ENCODE measurements at regions not wholly inside any gene's neighbourhood (a gene's known extent, or its start where the extent isn't known, plus 50 kb on each side); places are given as distances from the start of the nearest gene placed in this dataset.

DNA sequence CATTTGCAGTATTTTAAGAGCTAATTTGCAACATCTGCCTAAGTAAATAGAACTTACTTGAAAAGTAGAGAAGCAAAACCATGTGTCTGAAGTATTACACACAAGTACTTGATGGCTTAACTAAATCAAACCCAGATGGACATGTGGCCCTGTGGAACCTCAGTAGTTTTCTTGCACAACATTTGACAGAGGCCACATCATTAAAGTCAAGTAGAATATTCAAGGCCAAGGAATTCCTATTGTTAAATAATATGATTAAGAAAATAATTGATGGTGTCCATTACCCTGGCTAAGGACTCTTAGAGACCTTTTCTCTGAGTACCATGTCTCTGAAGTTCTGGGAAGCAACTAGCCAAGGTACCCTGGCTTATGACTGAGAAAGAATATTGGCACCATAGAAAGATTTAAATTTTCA lies 135.4 kb upstream of the OTUD4 start:
- Histone ChIP-seq H3K27me3 (no peaks in the 10 kb centered on the region), H3K36me3 (no peaks in the 10 kb centered on the region), H3K27ac (no peak overlapping the region), H3K9me3 (no peaks in the 10 kb centered on the region), H3K4me1 (peaks cover 0 to 3% of the 10 kb centered on the region in 2 donors), H3K4me3 (no peak overlapping the region)
- TF ChIP-seq, protein P1, sequence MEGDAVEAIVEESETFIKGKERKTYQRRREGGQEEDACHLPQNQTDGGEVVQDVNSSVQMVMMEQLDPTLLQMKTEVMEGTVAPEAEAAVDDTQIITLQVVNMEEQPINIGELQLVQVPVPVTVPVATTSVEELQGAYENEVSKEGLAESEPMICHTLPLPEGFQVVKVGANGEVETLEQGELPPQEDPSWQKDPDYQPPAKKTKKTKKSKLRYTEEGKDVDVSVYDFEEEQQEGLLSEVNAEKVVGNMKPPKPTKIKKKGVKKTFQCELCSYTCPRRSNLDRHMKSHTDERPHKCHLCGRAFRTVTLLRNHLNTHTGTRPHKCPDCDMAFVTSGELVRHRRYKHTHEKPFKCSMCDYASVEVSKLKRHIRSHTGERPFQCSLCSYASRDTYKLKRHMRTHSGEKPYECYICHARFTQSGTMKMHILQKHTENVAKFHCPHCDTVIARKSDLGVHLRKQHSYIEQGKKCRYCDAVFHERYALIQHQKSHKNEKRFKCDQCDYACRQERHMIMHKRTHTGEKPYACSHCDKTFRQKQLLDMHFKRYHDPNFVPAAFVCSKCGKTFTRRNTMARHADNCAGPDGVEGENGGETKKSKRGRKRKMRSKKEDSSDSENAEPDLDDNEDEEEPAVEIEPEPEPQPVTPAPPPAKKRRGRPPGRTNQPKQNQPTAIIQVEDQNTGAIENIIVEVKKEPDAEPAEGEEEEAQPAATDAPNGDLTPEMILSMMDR (IDR thresholded peaks at IDR 0.05) = no peak
- TF ChIP-seq POLR2A (IDR thresholded peaks at IDR 0.05) = no peak
- DNase-seq = no peak
- intact Hi-C loops (cut with DNase I; ENCODE audit: low total_unique reads) = no loop called here

DNA sequence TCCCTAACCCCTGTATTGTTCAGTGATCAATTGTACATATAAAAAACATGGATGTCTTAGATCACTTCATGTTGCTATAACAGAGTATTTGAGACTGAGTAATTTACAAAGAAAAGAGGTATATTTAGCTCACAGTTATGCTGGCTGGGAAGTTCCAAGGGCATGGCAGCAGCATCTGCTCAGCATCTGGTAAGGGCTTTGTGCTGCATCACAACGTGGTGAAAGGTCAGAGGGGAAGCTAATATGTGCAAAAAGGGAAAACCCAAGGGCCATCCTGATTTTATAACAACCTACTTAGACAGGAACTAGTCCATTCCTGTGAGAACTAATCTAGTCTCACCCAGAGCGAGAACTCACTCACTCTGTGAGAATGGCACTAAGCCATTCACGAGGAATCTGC lies 128.2 kb upstream of the OTUD4 start:
- Histone ChIP-seq H3K36me3 (no peaks in the 10 kb centered on the region), H3K27ac (no peak overlapping the region), H3K27me3 (no peaks in the 10 kb centered on the region), H3K4me3 (no peak overlapping the region), H3K4me1 (no peaks in the 10 kb centered on the region), H3K9me3 (no peaks in the 10 kb centered on the region)
- TF ChIP-seq, protein P1 (IDR thresholded peaks at IDR 0.05) = no peak
- no peak for TF ChIP-seq POLR2A (IDR thresholded peaks at IDR 0.05)
- intact Hi-C loops (cut with DNase I; ENCODE audit: low total_unique reads) = no loop called here
- no peak for DNase-seq

DNA sequence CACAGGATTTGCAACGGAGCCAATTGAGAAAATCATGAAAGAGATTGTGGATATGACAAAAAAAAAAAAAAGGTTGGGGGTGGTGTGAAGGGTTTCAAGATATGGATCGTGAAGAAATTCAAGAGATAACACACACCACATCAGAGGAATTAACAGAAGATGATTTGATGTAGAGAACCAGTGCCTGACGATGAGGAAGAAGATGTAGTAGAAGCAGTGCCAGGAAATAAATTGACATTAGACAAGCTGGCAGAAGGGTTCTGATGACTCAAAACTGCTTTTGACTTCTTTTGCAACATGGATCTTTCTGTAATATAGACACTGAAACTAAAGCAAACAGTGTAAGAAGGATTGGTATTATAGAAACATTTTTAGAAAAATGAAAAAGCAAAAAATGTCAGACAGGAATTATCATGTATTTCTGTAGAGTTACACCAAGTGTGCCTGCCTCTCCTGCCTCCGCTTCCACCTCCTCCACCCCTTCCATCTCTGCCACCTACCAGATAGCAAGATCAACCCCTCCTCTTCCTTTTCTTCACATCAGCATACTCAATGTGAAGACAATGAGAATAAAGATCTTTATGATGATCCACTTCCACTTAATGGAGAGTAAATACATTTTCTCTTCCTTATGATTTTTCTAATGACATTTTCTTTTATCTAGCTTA lies 127.5 kb upstream of the OTUD4 start:
- H3K27ac ChIP-seq = no peak overlapping the region
- no peaks in the 10 kb centered on the region for H3K27me3 ChIP-seq
- no peak for DNase-seq
- no peaks in the 10 kb centered on the region for H3K9me3 ChIP-seq
- TF ChIP-seq, protein P1 (IDR thresholded peaks at IDR 0.05) = no peak
- no peak for TF ChIP-seq POLR2A (IDR thresholded peaks at IDR 0.05)
- intact Hi-C loops (cut with DNase I; ENCODE audit: low total_unique reads) = no loop called here
- H3K4me3 ChIP-seq = no peak overlapping the region
- no peaks in the 10 kb centered on the region for H3K4me1 ChIP-seq
- H3K36me3 ChIP-seq = no peaks in the 10 kb centered on the region

DNA sequence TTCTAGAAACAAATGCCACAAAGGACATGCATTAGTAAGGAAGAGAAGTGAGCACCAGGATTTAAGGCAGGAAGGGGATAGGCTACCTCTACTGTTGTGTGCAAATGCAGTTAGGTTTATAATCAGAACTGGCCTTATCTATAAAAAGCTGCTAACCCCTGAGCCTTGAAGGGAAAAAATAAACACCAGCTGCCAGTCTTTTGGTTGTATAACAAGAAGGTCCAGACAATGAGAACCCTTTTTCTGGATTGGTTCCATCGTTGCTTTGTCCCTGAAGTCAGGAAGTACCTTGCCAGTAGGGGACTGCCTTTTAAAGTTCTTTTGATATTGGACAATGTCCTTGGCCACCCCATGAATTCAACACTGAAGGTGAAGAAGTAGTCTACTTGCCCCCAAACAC lies 126.7 kb upstream of the OTUD4 start:
- Histone ChIP-seq H3K27me3 (no peaks in the 10 kb centered on the region), H3K27ac (no peak overlapping the region), H3K4me3 (no peak overlapping the region), H3K9me3 (no peaks in the 10 kb centered on the region), H3K4me1 (no peaks in the 10 kb centered on the region), H3K36me3 (no peaks in the 10 kb centered on the region)
- TF ChIP-seq, protein P1 (IDR thresholded peaks at IDR 0.05) = no peak
- TF ChIP-seq POLR2A (IDR thresholded peaks at IDR 0.05) = no peak
- intact Hi-C loops (cut with DNase I; ENCODE audit: low total_unique reads) = no loop called here
- DNase-seq = no peak

DNA sequence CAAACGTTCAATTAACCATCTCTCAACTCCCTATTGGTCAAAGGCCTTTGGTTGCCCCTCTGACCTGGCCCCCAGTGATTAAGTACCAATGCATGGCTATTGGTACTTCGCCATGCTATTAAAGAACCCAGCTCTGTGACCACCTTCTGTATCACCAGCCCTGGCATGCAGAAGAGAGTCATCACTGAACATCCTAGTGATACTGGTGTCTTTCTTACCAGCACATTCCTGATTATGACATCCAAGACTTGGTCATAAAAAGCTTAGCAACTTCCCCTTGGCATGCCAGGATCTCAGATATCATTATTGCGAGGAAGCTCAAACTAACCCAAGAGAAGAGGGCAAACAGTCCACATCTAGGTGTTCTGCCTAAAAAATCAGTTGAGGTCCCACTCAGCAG lies 122.3 kb upstream of the OTUD4 start:
- no peak overlapping the region for H3K27ac ChIP-seq
- DNase-seq = no peak
- H3K36me3 ChIP-seq = no peaks in the 10 kb centered on the region
- no peaks in the 10 kb centered on the region for H3K27me3 ChIP-seq
- no peak overlapping the region for H3K4me3 ChIP-seq
- H3K9me3 ChIP-seq = no peaks in the 10 kb centered on the region
- intact Hi-C loops (cut with DNase I; ENCODE audit: low total_unique reads) = no loop called here
- H3K4me1 ChIP-seq = no peaks in the 10 kb centered on the region
- TF ChIP-seq, protein P1 (IDR thresholded peaks at IDR 0.05) = no peak
- TF ChIP-seq POLR2A (IDR thresholded peaks at IDR 0.05) = no peak
